CD1c-positive myeloid dendritic cell (primary cell): ENCODE measurements at regions not wholly inside any gene's neighbourhood (a gene's known extent, or its start where the extent isn't known, plus 50 kb on each side); places are given as distances from the start of the nearest gene placed in this dataset.
"Not testable (repeated sequence)": the region's sequence is repeated elsewhere in the genome, so short reads cannot be mapped to it uniquely, and the experiment has no call there.

Source experiments
- DNase-seq: peaks from one replicate; pipeline ENCODE4 v3.0.0-alpha.2; 2016; ENCODE audit errors: extremely low spot score

DNA sequence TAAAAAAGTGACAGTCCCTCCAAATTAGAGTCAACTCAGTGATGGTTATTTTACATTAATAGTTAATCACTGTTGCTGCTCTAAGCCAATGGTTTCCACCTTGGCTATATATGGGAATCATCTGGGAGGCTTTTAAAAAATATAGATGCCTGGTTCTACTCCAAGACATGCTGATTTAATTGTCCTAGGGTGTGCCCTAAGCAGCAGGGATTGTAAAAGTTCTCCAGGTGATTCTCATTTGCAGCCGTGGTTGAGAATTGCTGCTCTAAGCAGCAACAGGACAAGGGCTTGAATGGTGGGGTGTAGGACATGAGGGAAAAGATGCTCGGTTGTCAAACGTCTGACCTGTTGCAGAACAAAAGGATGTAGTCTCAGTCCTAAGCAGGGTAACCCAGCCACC lies 405.1 kb upstream of the MCTP2 start:
- no peak for DNase-seq

DNA sequence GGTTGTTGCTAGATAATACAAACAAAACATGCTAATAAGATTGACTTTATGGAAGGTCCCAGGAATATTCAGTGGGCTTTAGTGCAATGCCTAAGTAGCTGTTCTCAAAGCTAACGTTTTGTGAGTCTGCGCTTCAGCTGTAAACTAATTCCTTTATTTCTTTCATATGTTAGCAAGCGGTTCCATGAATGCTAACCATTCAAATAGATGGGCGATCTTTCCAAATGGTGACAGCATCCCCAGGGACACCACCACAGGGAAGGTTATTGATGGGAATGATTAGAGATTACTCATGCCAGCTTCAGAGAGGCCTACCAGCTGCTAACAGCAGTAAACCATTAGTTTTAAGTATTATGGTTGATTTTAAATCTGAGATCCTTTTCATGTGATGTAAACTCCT lies 405.7 kb upstream of the MCTP2 start:
- DNase-seq, result no peak

DNA sequence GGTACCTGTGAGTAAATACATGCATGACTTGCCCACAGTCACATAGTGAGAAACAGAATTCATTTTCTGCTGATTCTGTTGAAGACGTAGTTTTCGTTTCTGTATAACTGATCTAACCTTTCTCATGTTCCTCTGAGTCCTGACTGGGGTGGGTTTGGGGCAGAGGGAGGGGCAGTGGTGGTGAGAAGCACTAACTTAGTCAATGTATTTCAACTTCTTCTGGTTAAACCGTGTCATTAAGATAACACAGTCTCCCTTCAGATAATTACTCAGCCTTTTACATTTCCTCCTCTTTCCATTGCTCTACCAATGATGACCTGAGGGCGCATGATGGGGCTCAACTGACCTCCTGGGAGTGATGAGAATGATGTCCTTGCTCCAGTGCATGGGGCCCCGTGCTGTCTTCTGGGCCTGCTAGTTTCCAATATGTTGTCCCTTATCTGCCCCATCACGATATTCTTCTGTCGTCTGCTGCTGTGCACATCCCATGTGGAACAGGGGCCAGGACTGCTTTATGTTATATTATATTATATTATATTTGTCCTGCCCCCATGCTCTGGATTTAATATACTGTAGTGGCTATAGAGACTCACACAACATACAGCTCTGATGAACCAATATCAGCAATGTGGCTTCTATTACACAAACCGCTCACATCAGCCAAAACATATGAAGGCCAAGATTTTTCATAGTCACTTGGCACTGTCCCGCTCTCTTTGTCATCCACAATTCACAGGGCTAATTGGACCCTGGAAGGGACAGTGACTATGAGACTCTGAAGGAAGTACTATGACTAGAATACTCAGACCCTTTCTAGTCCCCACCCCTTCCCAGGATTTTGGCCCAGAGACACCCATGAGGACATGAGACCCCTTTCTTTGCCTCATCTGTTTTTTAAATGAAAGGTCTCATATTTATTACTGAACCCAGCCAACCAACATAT lies 407.1 kb upstream of the MCTP2 start:
- no peak for DNase-seq

DNA sequence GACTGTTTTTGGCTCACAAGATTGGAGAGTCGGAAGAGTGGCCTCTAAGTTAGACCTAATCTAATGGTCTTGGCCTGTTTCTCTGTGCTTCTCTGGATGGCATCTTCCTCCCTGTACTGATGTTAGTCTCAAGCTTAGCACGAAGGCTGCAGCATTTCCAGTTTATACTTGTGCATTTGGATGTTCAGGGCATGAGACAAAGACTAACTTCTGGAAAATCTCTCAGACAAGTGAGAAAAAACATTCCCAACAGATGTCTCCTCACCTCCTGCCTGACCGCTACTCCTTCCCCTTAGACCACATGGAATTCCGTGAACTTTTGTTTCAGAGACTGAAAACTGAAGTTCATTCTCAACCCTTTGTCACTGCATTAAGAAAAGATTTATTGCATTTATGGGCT lies 410.8 kb upstream of the MCTP2 start:
- DNase-seq, result no peak

DNA sequence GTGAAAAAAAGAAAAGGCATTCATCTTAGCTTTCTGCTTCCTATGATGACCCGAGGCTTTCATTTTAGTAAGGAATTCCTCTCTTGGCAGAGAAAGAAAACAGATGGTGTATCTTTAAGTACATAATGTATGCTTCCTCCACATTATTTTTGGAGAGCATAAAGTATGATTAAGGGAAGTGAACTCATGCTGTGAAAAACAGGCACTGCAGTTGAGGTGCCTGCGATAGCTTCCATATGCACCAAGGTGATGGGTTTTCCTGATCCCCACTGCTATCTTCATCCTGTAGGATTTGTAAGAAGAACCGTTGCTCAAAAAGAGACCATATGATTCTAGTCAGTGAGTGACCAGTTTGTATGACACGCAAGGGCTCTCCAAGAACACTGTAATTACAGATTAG lies 411.5 kb upstream of the MCTP2 start:
- DNase-seq, result no peak

DNA sequence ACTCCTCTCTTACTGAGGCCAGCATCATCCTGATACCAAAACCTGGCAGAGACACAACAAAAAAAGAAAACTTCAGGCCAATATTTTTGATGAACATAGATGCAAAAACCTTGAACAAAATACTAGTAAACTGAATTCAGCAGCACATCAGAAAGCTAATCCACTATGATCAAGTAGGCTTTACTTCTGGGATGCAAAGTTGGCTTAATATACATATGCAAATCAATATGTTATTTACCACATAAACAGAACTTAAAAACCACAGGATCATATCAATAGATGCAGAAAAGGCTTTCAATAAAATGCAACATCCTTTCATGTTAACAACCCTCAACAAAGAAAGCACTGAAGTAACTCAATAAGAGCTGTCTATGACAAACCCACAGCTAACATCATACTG lies 414.5 kb upstream of the MCTP2 start:
- no peak for DNase-seq

DNA sequence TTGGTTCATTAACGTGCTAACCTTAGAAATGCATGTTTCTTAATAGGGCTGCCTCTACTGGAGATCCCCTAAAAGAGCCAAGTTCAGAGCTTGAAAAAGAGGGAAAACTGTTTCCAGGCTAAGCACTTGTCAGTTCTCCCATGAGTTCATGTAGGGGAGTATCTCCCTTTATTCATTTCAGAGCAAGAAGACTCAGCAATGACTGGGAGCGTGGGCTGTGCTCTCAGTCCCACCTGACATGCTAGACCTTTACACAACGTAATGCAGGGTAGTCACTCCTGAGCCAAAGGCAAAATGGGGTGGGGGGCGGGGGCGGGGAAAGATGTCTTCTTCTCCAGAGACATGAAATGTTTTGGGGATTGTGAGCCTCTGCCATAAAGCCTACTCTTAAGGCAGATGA lies 420.1 kb upstream of the MCTP2 start:
- no peak for DNase-seq

DNA sequence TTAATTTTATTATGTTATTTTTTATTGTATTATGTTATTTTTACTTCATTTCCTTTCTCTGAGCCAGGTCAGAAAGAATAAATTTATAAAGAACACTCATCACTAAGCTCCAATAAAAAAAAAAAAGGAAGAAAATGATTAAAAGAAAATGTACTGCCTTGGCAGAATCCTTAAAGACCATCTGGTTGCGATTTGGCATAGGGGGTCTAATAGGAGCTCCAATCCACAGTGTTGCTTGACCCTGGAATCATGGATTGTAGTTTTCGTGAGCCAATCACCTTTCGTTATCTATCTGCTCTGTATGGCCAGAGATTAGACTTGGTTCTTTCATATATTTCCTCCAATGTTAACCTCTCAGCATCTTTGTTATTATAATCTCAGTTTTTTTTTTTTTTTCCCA lies 421.8 kb upstream of the MCTP2 start:
- no peak for DNase-seq

DNA sequence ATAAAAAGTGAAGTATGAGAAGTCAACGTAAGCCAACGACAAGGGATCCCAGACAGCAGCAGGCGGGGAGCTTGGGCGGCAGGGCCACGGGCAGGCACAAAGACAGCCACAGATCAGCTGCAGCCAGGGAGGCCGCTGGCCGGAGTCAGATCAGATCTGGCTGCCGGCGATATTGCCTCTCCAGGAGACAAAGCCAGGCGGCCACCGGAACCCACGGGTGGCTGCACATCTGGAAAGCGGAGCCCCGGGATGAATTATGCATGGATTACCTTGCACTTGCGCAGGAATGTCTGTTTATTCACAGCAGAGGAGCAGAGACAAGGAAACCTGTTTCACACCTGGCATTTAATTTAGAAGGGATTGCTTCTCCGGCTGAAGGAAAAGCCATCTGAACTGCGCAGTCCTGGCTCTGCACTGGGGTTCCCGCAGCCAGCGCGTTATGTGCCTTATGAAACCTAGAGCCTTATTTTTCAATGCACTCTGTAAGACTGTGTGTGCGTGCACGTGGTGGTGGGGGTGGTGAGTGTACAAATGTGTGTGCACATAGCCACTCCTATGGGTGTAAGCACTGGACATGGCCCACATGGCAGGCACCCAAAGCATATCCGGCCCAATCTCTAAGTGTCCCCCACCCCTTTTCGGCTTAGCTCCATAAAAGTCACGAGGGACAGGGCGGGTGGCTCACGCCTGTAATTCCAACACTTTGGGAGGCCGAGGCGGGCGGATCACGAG lies 427.8 kb upstream of the MCTP2 start:
- DNase-seq, result no peak

DNA sequence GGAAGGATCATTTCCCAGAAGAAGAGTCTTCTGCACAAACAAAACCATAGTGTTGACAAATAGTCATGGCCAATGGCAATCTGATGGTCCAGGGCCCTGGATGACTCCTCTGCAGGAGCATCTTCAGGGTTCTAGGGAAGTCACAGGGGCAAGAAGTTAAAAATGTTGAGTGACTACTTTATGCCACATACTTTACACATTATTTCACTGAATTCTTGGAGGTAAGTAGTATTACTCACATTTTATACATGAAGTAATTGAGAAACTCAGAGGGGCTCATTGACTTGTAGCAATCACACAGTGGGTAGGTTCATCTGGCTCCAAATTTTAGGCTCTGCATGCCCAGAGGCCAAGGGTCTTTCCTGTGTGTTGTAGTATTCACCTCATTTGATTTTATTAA lies 430.2 kb upstream of the MCTP2 start:
- no peak for DNase-seq

DNA sequence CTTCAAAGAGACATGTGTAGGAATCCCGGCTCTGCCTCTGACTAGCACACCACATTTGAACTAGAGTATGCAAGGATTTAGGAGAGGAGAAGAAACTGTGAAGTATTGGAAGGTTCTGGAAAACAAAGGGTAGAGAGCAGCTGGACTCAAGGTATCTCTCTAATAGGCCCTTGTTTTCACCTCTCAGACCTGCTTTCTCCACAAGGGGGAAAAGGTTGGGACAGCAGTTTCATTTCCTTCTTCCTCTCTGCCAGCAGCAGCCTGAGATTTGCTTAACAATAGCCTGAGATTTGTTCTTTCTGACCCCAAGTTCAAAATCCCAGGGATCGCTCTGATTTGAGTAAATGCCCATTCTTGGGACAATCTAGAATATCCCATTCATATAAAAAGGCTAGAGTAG lies 430.6 kb upstream of the MCTP2 start:
- no peak for DNase-seq

DNA sequence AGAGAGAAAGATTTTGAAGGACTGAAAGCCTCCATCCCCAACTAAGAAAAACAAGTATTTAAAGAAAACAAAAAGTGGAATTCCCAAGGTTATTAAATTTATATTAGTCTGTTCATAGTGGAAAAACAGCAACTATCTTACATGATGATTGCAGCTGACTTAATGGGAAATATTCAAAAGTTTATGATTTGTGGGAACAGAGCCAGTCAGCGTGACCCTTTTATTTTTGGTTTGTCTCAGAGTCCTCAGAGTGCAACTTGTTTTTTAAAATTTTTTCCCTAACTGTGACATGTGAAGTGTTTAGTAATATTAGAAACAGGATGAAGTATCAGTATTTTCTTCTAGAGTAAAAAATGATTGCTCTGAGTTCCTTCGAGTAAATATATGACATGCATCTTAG lies 441.9 kb upstream of the MCTP2 start:
- DNase-seq, result no peak

DNA sequence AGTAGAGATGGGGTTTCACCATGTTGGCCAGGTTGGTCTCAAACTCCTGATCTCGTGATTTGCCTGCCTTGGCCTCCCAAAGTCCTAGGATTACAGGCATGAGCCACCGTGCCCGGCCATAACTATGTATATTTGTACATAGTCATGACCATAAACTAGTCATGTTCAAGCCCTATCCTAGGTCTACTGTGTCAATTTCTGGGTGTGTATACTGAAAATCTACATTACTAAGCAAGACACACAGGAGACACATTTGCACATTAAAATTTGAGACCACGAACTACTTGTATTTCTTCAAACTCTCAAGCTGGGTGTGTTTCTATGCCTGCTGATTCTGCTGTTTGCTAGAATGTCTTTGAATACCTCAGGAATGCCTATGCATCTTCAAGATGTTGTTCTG lies 451.3 kb upstream of the MCTP2 start:
- DNase-seq, result no peak

DNA sequence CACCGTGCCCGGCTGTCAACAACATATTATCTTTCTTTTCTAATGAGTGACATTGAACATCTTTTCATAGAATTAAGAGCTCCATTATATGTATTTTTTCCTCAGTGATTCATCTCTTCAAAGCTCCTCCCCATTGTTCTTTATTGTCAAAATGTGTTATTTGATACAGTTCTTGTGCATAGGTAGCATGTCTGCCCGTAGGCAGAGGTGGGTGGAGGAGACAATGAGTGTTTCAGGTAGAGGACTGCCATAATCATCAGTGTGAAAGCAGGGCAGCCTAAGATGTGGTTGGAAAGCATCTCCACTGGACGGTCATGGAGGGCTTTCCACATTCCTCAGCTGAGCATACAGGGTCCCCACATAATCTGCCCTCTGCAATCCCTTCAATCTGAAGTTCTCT lies 452.0 kb upstream of the MCTP2 start:
- DNase-seq, result no peak

DNA sequence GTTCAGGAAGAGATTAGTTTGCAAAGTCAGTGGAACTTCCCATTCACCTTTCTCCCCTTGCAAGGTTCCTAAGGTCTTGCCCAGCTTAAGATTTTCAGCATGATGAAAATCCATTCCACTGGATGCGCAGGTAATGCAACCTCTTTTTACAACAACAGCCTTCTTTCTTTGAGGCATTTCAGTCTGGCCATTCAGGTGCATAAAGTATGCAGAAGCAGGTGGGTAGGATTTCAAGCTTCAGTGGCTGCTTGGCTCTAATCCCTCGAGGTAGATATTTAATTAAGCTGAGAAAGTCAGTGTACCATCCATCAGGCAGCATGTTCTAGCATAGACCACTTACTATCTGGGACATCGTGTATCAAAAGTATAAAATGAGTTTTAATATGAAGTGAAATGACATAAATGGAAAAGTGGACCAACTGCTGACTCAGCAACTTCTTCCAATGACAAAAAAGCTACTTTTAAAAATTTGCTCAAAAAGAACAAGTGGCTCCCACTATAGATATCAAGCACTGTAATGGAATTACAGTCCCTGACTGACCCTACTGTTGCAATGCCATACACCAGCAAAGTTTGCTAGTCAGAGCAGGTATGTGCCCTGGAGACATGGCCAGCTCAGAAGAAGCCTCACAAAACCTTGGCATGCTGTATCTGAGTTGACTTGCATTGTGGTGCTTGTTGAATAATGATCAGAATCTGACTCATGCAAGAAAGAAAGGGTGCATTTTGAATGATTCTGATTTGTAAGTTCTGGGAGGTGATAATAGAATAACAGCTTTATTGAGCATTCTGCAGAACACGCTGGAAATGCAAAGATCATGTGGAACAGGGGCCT lies 459.9 kb upstream of the MCTP2 start:
- DNase-seq, result no peak

DNA sequence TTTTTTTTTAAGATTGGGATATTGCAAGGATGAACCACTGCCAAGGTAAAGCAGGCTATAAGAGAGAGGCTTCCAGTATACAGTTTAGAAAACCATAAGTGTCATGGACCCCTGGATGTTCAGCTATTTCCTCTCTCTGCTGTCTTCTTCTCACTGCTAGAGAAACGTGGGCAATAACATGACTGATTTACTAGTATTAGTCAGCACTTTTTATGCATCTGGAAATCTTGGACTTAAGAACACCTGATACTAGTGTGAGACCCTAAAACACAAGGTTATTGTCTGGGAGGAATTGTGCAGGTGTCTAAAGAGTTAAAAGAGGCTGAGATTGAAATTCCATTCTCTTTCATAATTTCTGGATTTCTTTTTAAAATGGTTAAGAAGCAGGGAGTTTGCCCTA lies 460.6 kb upstream of the MCTP2 start:
- no peak for DNase-seq

DNA sequence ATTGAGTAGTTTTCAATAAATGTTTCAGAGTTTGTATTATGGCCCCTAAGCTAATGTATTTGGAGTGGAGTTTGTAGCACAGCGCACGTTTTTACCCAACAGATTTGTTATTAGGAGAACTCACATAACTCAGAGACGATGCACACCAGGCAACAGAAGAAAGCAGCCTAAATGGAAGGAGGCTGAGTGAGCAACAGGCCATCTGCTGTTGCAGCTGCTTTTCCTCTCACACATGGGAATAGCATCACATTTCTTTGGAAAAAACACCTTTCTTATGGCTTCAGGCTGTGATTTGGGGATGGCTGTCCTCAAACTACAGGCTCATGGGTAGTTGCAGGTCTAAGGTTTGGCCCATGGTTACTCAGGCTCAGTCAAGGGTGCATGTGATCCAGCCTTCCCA lies 469.3 kb upstream of the MCTP2 start:
- DNase-seq, result no peak

DNA sequence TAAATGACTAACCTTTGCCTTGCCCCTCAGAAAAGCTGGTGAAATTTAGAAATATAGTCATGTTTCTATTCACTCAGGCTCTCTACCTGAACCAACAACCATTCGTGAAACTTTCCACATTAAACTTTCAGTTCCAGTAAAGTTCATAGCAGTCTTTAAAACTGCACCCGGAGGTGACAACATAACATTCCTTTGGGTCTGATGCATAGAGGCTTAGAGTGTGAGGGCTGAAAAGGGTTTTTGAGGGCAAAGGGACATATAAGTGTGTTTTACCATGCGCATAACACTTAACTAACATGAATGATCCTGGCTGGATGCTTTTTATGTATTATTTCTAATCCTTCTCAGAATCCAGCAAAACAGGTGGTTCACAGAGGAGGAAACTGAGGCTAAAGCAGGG lies 471.7 kb upstream of the MCTP2 start:
- no peak for DNase-seq

DNA sequence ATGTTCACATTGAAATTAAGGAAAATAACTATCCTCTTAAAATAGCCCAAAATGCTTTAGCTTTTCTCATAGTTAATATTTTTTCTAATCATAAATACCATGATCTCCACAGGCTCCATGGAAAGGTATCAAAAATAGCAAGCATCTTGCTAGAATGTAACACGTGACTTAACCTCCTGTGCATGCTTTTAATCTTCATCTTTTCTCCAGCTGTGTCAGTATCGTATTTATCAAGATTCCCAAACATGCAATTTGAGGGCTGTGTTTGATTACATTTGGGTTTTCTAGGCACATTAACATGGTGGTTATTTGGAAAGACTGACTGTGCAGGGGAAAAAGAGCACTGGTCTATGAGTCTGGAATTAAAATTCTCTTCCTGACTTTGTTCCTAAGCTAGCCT lies 472.5 kb upstream of the MCTP2 start:
- DNase-seq, result no peak

DNA sequence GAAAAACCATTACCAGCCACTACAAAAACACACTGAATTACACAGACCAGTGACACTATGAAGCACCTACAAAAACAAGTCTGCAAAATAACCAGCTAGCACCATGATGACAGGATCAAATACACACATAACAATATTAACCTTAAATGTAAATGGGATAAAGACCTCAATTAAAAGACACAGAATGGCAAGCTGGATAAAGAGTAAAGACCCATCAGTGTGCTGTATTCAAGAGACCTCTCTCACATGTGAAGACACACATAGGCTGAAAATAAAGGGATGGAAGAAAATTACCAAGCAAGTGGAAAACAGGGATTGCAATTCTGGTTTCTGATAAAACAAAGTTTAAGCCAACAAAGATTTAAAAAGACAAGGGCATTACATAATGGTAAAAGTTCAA lies 482.7 kb upstream of the MCTP2 start:
- DNase-seq, result no peak

DNA sequence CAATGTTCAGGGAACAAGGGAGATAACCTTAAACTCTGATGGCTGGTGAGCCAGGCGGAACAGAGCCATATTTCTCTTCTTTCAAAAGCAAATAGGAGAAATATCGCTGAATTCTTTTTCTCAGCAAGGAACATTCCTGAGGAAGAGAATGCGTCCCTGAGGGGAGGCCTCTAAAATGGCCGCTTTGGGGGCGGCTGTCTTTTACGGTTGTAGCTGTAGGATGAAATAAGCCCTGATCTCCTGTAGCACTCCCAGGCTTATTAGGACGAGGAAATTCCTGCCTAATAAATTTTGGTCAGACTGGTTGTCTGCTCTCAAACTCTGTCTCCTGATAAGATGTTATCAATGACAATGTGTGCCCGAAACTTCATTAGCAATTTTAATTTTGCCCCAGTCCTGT lies 496.4 kb upstream of the MCTP2 start:
- not testable (repeated sequence) for DNase-seq

DNA sequence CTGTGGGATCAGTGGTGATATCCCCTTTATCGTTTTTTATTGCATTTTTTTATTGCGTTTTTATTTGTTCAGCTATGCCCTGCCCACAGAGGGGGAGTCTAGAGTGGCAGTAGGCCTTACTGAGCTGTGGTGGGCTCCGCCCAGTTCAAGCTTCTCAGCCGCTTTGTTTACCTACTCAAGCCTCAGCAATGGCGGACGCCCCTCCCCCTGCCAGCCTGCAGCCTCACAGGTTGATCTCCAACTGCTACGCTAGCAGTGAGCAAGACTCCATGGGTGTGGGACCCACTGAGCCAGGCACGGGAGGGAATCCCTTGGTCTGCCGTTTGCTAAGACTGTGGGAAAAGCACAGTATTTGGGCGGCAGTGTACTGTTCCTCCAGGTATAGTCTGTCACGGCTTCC lies 500.6 kb upstream of the MCTP2 start:
- no peak for DNase-seq
